Activated CD4-positive, CD25-positive, alpha-beta regulatory T cell treated with anti-CD3 and anti-CD28 coated beads, Interleukin-2, amount 50 U/mL, for 16 hours (primary cell): ENCODE measurements at regions not wholly inside any gene's neighbourhood (a gene's known extent, or its start where the extent isn't known, plus 50 kb on each side); places are given as distances from the start of the nearest gene placed in this dataset.

Source experiments
- DNase-seq: peaks from one replicate; pipeline ENCODE4 v3.0.0-alpha.2; 2020; ENCODE audit warnings: low read depth, low spot score

- no peak for DNase-seq
These were observed 94.7 kb upstream of the PREP start for GRCh38 chr6:105497549-105497948.

GRCh38 chr6:105495515-105495914 lies 92.6 kb upstream of the PREP start:
- DNase-seq: no peak

- no peak for DNase-seq
These were observed 91.8 kb upstream of the PREP start for GRCh38 chr6:105494688-105495087.

- DNase-seq: no peak
These were observed 90.9 kb upstream of the PREP start for GRCh38 chr6:105493736-105494135.

- DNase-seq: no peak
These were observed 90.1 kb upstream of the PREP start for GRCh38 chr6:105492706-105493673.

GRCh38 chr6:105489216-105489530 lies 86.3 kb upstream of the PREP start:
- DNase-seq: no peak

GRCh38 chr6:105488516-105489215 lies 85.8 kb upstream of the PREP start:
- no peak for DNase-seq

GRCh38 chr6:105487040-105487790 lies 84.3 kb upstream of the PREP start:
- no peak for DNase-seq

- no peak for DNase-seq
These were observed 82.6 kb upstream of the PREP start for GRCh38 chr6:105485456-105485855.

- no peak for DNase-seq
These were observed 81.6 kb upstream of the PREP start for GRCh38 chr6:105484238-105485161.

- DNase-seq: no peak
These were observed 80.6 kb upstream of the PREP start for GRCh38 chr6:105483492-105483891.

- no peak for DNase-seq
These were observed 80.0 kb upstream of the PREP start for GRCh38 chr6:105482921-105483320.

- no peak for DNase-seq
These were observed 79.5 kb upstream of the PREP start for GRCh38 chr6:105482227-105482844.

- DNase-seq: no peak
These were observed 74.1 kb upstream of the PREP start for GRCh38 chr6:105476978-105477377.

- DNase-seq: no peak
These were observed 71.4 kb upstream of the PREP start for GRCh38 chr6:105474234-105474633.

GRCh38 chr6:105469946-105470345 lies 67.1 kb upstream of the PREP start:
- no peak for DNase-seq

GRCh38 chr6:105468850-105469249 lies 66.0 kb upstream of the PREP start:
- no peak for DNase-seq

- no peak for DNase-seq
These were observed 58.0 kb upstream of the PREP start for GRCh38 chr6:105460860-105461259.

- DNase-seq: no peak
These were observed 57.0 kb upstream of the PREP start for GRCh38 chr6:105459864-105460263.

- no peak for DNase-seq
These were observed 56.2 kb upstream of the PREP start for GRCh38 chr6:105459049-105459448.

- no peak for DNase-seq
These were observed 55.7 kb upstream of the PREP start for GRCh38 chr6:105458551-105458950.
